A172 (cell line): ENCODE measurements at regions not wholly inside any gene's neighbourhood (a gene's known extent, or its start where the extent isn't known, plus 50 kb on each side); places are given as distances from the start of the nearest gene placed in this dataset.
A peak's percentile ranks its signal among the peaks of the same experiment; 100 is the strongest.

Source experiments
- DNase-seq: peaks from one replicate; pipeline ENCODE4 v3.0.0-alpha.2; 2015; ENCODE audit warnings: low spot score

- no peak for DNase-seq
Measured at GRCh38 chr14:87879389-87879788, 113.6 kb downstream of the GALC start.

DNA sequence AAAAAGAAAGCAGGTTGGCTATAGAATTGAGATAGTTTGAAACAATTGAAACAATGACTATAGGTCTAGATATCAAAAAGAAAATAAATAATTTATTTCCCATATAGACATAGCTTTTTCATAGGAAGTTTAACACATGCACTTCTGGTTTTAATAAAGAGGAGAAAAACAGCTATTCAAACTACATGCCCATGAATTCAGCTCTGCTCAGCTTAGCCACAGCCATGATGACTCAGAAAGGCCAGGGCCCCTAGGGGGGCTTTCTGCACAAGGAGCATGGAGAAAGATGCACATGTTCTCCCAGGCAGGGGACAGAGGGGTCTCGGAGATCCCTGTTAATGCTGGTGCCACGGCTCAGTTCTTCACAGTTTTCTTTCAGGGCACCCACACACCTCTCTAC lies 114.0 kb downstream of the GALC start:
- no peak for DNase-seq

GRCh38 chr14:87877877-87878276 lies 115.1 kb downstream of the GALC start:
- peak; percentile 68 for DNase-seq

DNA sequence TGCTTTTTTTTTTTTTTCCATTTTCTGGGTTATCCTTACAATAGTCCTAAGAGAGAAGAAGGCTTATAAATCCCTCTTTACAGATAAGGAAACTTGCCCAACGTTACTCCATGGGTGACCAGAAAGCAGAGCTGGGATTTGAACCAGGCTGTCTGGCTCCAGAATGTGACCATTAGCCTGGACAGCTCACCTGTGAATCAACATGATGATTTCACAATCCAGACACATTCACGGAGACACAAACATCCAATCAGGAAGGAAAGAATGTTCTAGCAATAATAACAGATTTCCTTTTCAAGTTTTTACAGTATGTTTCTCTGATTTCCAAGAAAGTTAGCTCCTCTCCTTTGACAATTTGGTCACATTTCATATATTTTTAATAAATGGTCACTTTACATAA lies 118.3 kb downstream of the GALC start:
- no peak for DNase-seq

GRCh38 chr14:87873741-87874140 lies 119.2 kb downstream of the GALC start:
- peak; percentile 33 for DNase-seq

- peak; percentile 73 for DNase-seq
Measured at GRCh38 chr14:87869619-87870583, 123.1 kb downstream of the GALC start.

DNA sequence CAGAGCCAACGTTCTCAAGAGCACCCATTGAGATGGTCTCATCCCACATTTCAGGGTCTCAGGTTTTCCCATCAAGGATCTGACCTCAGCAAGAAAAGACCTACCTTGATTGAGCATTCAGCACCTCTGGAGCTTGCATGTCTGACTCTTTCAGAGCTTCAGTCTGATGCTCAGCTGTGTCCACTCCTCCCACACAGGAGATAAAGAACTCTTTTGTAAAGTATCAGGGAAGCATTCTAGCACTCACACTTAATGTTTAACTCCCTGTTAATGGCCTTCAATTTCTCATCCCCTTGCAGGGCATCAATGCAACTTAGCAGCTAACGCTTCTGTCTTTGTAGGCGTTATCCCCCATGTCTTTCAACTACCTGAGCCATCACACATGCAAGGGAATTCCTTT lies 124.1 kb downstream of the GALC start:
- DNase-seq: no peak

DNA sequence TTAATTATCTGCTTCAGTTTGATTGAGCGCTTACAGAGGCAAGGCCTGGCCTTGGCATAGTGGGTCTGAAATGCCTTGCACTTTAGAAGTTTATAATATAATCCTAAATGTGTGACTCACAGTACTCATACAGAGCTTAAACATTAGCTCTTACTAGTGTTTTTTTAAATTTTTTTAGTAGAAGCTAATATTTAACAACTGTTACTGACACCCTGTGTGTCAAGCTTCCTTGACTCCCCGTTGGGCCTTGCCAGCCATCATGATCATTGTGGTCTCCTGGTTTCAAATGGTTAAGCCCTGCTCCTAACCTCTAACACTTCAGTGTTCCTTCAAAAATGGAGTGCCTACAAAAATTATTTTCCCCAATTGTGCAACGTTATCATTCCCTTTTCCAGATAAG lies 126.9 kb downstream of the GALC start:
- no peak for DNase-seq

DNA sequence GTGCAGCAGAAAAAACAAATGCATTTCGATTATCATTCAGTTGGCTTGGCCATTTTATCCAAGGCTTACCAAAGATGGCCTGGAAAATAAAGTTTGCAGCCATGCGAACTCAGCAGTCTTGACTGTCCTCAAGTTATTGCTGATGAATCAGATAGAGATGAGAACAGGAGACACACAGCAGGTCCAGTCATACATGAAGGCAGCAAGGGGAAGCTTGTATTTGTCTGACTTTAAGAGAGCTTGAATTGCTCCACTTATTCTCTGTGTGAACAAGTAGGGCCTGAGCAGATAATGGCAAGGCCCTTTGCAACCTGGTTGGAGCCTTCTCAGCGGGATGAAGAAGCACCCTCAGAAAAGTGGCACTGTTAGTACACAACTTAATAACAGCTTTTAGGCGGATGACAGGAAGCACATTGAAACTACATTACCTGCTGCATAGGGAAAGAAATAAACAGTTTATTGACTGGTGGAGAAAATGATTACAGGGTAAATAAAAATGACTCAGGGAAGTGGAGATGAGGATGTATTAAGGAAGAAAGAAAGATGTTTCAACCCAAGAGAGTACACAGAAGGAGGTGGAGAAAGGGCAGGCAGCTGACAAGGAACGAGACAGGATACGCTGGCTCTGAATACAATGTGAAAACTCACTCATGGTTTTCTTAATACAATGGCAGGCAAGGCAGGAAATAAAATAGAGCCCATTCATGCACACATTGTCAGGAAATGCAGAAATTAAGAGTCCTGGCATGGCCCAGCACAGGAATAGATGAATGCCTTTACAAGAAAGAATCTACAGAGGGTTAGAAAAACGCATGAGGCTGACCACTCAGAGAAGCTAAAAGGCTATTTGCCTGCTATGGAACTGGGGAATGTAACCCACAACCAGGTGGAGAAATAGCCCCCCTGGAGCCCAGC lies 128.4 kb downstream of the GALC start:
- DNase-seq: no peak

GRCh38 chr14:87863047-87863446 lies 129.9 kb downstream of the GALC start:
- no peak for DNase-seq

- DNase-seq: no peak
Measured at GRCh38 chr14:87852107-87852506, 140.9 kb downstream of the GALC start.

GRCh38 chr14:87851190-87851589 lies 141.8 kb downstream of the GALC start:
- DNase-seq: no peak

GRCh38 chr14:87847216-87847755 lies 145.7 kb downstream of the GALC start:
- DNase-seq: no peak

DNA sequence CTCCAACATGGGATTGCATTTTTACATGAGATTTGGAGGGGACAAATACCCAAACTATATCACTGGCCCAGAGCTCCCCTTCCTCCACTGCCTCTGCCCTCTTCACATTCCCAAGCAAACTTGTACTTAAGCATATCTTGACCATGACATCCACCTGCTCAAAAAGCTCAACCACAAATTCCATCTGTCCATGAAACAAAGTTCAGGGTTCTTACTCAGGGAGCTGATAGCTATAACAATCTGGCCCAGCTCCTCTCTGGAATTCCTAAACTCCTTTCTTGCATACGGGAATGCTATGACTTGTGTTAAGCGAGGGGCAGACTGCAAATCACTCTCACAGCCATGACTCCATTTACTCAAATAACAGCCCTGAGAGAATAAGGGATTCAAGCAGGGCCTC lies 152.1 kb downstream of the GALC start:
- no peak for DNase-seq

DNA sequence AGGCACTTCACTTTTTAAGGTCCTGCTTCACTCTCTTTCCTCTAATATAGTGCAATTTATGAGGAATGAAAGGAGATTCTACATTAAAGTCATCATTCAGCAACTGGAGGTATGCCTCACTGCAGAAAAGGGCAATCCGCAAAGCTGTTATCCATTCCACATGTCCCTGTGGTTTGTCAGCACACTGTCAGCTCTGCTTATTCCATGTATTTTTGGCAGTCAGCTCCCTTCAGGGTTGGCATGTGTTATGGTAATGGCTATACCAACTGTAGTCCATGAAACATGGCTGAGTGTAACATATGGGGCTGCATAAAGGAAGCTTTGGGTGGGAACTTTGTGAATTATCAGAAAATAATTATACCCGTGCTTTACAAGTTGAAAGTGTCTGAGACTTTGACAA lies 154.1 kb downstream of the GALC start:
- DNase-seq: no peak

DNA sequence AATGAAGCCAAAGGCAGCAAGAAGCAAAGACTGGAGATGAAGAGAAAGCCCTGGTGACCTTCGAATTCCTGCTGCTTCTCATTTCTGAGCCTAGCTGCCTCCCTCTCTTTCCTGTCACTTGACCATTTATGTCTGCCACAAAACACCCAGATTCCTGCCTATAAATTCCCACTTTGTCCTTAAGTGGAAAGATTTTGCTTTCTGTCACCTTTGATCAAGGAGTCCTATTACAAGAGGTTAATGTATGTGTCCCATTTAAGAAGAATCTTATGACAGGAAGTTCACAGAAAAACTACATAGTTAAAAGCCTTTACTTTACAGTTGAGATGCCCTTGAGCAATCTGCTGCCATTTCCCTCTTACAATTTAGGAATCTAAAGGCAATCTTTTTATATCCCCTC lies 155.7 kb downstream of the GALC start:
- DNase-seq: no peak

- no peak for DNase-seq
Measured at GRCh38 chr14:87834594-87834993, 158.4 kb downstream of the GALC start.

- no peak for DNase-seq
Measured at GRCh38 chr14:87833026-87833425, 160.0 kb downstream of the GALC start.

- DNase-seq: no peak
Measured at GRCh38 chr14:87830443-87831096, 162.4 kb downstream of the GALC start.

DNA sequence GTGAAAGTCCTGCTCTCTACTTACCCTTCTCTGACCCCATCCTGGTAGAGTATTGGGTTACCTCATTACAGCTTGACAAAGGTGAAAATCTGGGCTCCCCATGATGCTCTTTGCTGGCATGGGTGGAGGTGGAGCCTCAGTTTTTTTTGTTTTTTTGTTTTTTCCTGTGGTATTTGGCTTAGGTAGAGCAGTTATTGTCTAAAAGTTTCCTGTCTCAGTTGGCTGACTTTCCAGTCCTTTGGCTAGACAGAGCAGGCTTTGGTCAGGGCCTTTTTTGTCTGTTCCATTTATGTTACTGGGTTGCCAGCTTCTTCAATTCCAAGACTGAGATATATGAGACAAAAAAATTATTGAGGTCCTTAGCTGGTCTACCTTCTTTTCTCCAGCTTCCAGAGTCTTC lies 163.4 kb downstream of the GALC start:
- DNase-seq: no peak

GRCh38 chr14:87824266-87824665 lies 168.7 kb downstream of the GALC start:
- DNase-seq: no peak

- DNase-seq: no peak
Measured at GRCh38 chr14:87816416-87816815, 176.6 kb downstream of the GALC start.
